GM12891 (cell line): ENCODE measurements at regions not wholly inside any gene's neighbourhood (a gene's known extent, or its start where the extent isn't known, plus 50 kb on each side); places are given as distances from the start of the nearest gene placed in this dataset.

Experiments used
- DNase-seq: peaks from one replicate; pipeline ENCODE4 v3.0.0; 2011; ENCODE audit warnings: low spot score; ENCODE audit not compliant: insufficient read length
- FAIRE-seq: peaks from 2 replicates; lab custom pipeline; 2011; peaks lifted over from hg19 to GRCh38; lab: Jason Lieb, UNC
- PAX5 ChIP-seq: IDR thresholded peaks from 2 replicates; pipeline ENCODE4 v1.6.1; 2011; ENCODE audit warnings: low read length, moderate library complexity, mild to moderate bottlenecking; ENCODE audit not compliant: insufficient read depth, severe bottlenecking
- POLR2A ChIP-seq: IDR thresholded peaks from 2 replicates; pipeline ENCODE4 v1.6.1; 2011; ENCODE audit warnings: low read depth, low read length, control low read depth
- POLR2AphosphoS5 ChIP-seq: IDR thresholded peaks from 2 replicates; pipeline ENCODE4 v1.6.1; 2011; ENCODE audit warnings: low read depth, low read length, control low read depth
- POU2F2 ChIP-seq: IDR thresholded peaks from 2 replicates; pipeline ENCODE4 v1.6.1; 2011; ENCODE audit warnings: low read depth, mild to moderate bottlenecking, control low read depth, low read length, moderate library complexity
- SPI1 ChIP-seq: IDR thresholded peaks from 2 replicates; pipeline ENCODE4 v1.6.1; 2011; ENCODE audit warnings: low read depth, low read length, control low read depth
- TAF1 ChIP-seq: IDR thresholded peaks from 2 replicates; pipeline ENCODE4 v1.6.1; 2011; ENCODE audit warnings: low read depth, low read length, control low read depth

DNA sequence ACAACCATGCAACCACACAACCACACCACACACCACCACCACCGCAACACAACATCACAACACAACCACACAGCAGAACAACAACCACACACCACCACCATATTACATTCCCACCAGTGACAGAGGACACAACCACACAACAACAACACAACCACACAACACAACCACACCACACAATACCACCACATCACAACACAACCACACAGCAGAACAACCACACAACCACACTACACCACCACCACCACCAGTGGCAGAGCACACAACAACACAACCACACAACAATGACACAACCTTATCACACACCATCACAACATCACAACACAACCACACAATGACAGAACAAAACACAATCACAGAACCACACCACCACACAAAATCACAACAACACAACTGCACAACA, 313.0 kb upstream of the MYT1L start:
- TF ChIP-seq POU2F2 (no peak), POLR2A (no peak), SPI1 (no peak), TAF1 (no peak), PAX5 (no peak), POLR2AphosphoS5 (no peak)
- FAIRE-seq: peak; percentile 38
- no peak for DNase-seq

DNA sequence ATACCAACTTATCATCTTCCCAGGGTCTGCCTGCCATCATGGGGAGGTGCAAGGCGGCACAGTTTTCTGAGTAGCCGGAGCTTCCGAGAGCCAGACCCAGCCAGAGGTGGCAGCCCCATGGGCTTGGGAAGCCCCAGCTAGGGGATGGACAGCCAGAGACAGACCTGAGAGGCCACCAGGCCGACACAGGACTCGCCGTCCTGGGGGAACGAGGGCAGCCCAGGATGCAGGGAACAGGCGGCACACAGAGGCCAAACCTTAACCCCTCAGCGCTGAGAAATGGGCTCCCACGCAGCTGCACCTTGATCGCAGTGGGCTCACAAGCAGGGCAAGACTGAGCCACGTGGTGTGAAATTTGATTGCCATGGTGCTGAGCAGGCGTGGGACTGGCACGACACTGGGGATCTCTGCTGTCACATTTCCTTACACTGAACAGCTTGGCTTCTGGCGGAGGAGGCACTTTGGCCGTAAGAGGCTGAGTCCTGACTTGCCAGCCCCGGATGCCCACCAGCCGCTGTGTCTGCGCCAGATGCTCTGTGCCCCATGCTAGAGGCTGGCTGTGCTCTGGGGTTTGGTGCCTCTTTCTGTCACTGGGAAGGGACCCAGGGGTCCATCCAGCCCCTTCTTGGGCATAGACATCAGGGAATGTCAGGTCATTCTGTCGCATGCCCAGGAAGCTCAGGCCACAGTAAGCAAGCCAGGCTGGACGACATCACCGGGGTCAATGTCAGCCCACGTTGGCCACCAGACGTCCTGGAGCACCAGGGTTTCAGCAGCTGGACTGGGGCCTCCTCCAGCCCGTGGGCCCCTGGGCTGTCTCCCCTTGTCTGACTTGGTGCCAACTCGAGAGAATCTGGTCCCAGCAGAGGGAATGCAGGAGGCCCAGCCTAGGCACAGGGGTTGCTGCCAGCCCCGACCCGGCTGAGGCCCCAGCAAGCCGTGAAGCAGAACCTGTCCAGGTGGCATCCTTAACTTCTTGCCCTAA, 312.1 kb upstream of the MYT1L start:
- TF ChIP-seq POLR2AphosphoS5 (no peak), POLR2A (no peak), TAF1 (no peak), SPI1 (no peak), POU2F2 (no peak), PAX5 (no peak)
- FAIRE-seq (no peak), DNase-seq (no peak)

GRCh38 chr2:2641541-2642410, 310.7 kb upstream of the MYT1L start:
- no peak for DNase-seq
- TF ChIP-seq TAF1 (no peak), POLR2AphosphoS5 (no peak), POLR2A (no peak), POU2F2 (no peak), SPI1 (no peak), PAX5 (no peak)
- FAIRE-seq: no peak

DNA sequence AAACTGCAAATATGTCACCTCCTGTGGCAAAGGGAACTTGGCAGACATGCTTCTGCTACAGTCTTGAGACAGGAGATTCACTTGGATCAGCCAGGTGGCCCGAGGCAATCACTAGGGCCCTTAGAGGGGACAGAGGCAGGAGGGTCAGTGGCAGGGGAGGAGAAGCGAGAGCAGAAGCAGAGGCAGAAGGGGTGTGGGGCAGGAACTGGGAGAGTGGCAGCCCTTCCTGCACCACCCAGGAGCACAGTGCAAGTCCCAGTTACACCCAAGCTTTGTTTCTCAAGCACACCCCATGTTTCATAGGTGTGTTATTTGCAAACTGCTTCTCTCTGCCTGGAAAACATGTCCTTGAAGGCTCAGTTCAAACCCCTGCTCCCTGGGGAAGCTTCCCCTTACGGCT, 309.7 kb upstream of the MYT1L start:
- TF ChIP-seq PAX5 (no peak), SPI1 (no peak), POLR2A (no peak), POLR2AphosphoS5 (no peak), POU2F2 (no peak), TAF1 (no peak)
- FAIRE-seq (no peak), DNase-seq (no peak)

GRCh38 chr2:2640371-2640770, 309.3 kb upstream of the MYT1L start:
- TF ChIP-seq POLR2A (no peak), POU2F2 (no peak), PAX5 (no peak), TAF1 (no peak), POLR2AphosphoS5 (no peak), SPI1 (no peak)
- FAIRE-seq: no peak
- DNase-seq: no peak

- DNase-seq (no peak), FAIRE-seq (no peak)
- TF ChIP-seq POLR2AphosphoS5 (no peak), POU2F2 (no peak), PAX5 (no peak), POLR2A (no peak), SPI1 (no peak), TAF1 (no peak)
These were observed 308.4 kb upstream of the MYT1L start for GRCh38 chr2:2639251-2640139.

DNA sequence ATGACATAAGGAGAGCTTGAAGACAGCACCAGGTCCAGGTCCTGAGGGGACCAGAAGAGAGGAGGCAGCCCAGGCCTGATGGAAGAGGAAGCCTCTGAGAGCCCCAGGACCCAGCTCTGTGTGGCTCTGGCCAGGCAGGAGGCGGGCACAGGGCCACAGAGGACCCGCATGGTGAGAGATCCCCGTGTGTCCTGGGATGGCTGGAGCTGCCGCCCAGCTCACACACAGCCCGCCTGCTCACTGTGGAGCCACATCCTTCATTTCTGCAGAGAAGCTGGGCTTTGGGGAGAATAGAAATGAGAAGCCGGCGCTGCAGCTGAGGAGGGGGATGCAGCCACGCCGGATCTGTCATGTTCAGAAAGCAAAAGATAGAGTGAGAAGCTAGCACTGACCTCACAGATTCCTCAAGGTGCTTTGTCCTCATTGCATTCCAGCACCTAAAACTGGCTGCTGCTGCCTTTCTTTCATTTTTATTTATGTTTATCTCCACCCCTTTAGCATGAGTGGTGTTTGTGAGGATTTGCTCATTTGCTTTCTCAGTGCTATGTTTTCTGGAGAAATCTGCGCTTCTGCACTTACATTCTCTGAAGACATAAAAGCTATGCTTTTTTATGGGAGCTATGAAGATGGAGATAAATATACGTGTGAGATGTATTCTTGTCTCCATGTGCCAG, 307.6 kb upstream of the MYT1L start:
- no peak for FAIRE-seq
- no peak for TF ChIP-seq POU2F2
- no peak for TF ChIP-seq SPI1
- no peak for TF ChIP-seq POLR2A
- no peak for TF ChIP-seq TAF1
- no peak for TF ChIP-seq POLR2AphosphoS5
- TF ChIP-seq PAX5: no peak
- DNase-seq: no peak

DNA sequence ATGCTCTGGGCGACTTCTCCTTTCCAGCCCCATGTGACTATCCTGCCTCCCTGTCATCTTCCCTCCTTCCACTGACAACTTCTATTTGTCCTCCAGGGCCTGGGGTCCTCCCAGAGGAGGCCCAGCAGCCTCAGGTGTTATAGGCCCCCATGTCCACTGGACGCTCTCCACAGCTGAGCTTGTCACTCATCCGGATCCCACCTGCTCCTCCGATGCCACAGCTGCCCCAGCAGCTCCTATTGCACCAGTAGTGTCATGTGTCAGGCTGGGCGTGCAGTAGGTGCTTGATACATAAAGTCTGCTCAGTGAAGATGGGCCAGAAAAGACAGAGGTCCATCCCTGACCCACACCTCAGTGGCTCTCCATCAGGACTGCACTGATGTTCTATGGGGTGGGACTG, 305.7 kb upstream of the MYT1L start:
- TF ChIP-seq POLR2A (no peak), TAF1 (no peak), POLR2AphosphoS5 (no peak), POU2F2 (no peak), PAX5 (no peak), SPI1 (no peak)
- DNase-seq (no peak), FAIRE-seq (no peak)
